HL-60 (cell line): ENCODE measurements at regions not wholly inside any gene's neighbourhood (a gene's known extent, or its start where the extent isn't known, plus 50 kb on each side); places are given as distances from the start of the nearest gene placed in this dataset.

Experiments
- GABPA ChIP-seq: IDR thresholded peaks from 2 replicates; pipeline ENCODE4 v1.6.1; 2012; ENCODE audit warnings: low read depth
- POLR2AphosphoS5 ChIP-seq: IDR thresholded peaks from 2 replicates; pipeline ENCODE4 v1.6.1; 2012; ENCODE audit warnings: low read depth
- TF ChIP-seq, protein P1 (sequence below): IDR thresholded peaks from one replicate; pipeline ENCODE4 v1.5.1; 2011; ENCODE audit warnings: low read length, control low read depth, inconsistent platforms; ENCODE audit not compliant: insufficient read depth

DNA sequence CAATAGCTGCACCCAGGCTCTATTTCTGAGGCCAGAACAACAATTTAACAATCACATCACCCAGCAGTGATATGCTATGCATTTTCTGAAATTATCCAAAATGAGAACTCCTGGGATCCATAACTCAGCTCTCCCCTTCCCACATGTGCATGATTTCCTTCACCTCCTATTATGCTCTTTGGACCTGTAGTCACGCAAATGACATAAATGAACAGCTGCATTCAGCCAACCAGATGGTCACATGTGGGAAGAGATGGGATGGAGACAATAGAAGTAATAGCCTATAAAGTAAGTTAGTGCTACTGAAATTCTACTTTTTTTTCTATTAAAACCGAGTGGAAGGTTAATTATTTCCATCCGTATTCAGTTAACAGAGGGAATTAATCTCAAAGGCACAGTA lies 662.1 kb upstream of the ID4 start:
- TF ChIP-seq POLR2AphosphoS5 (no peak), GABPA (no peak)
- TF ChIP-seq, protein P1, sequence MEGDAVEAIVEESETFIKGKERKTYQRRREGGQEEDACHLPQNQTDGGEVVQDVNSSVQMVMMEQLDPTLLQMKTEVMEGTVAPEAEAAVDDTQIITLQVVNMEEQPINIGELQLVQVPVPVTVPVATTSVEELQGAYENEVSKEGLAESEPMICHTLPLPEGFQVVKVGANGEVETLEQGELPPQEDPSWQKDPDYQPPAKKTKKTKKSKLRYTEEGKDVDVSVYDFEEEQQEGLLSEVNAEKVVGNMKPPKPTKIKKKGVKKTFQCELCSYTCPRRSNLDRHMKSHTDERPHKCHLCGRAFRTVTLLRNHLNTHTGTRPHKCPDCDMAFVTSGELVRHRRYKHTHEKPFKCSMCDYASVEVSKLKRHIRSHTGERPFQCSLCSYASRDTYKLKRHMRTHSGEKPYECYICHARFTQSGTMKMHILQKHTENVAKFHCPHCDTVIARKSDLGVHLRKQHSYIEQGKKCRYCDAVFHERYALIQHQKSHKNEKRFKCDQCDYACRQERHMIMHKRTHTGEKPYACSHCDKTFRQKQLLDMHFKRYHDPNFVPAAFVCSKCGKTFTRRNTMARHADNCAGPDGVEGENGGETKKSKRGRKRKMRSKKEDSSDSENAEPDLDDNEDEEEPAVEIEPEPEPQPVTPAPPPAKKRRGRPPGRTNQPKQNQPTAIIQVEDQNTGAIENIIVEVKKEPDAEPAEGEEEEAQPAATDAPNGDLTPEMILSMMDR = no peak
